ENCODE measurements at regions not wholly inside any gene's neighbourhood (a gene's known extent, or its start where the extent isn't known, plus 50 kb on each side); places are given as distances from the start of the nearest gene placed in this dataset.

DNA sequence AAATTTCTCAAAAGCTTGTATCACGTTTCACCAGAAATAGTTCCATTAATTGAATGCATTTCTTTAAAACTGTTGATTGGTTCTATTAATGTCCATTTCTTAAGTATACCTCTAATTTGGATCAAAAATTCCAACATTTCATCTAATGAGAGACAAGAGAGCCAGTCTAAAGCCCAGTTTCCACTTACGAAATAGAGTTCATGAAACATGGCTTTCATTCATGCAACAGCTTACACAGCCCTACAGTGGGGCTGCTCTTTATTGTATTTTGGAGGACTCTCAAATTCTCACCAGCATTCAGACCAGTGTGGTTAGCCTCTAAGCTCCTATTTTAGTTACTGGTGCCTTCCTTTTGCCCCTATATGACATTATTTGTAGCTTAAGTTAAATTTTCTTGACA is 566.9 kb upstream of the RGMB start:
- DNase-seq, result no peak
- H3K4me3 ChIP-seq (replicated peaks in 1 of 3; ENCODE audit: low read depth in 2 of 3, low read length in 3 of 3), result no peak overlapping the region
- no peaks in the 10 kb centered on the region for H3K36me3 ChIP-seq (replicated peaks in 1 of 2; ENCODE audit: control insufficient read depth in 1 of 2, insufficient read depth in 2 of 2, low read length in 2 of 2)
- Mint-ChIP-seq H3K36me3 (no peaks in the 10 kb centered on the region), H3K4me1 (no peaks in the 10 kb centered on the region), H3K4me3 (no peak overlapping the region), H3K27ac (no peak overlapping the region), H3K9me3 (peaks cover 0 to 4% (median 0%) of the 10 kb centered on the region in 7 donors), H3K27me3 (ENCODE audit: low read depth in 3 of 3) (no peaks in the 10 kb centered on the region)
- H3K79me2 ChIP-seq (ENCODE audit: insufficient read depth, low read length), result no peaks in the 10 kb centered on the region
- no peak overlapping the region for H3K9ac ChIP-seq (ENCODE audit: insufficient read depth, low read length, poor library complexity, severe bottlenecking)
- H3K27ac ChIP-seq (ENCODE audit: low read depth in 1 of 2, low read length in 2 of 2), result no peak overlapping the region
- no peaks in the 10 kb centered on the region for H3K4me1 ChIP-seq (ENCODE audit: control insufficient read depth in 1 of 2, insufficient read depth in 2 of 2, low read length in 2 of 2)
- H3K4me2 ChIP-seq (replicated peaks; ENCODE audit: extremely low read depth, low read length, poor library complexity, severe bottlenecking), result no peak overlapping the region
- no peak overlapping the region for H2AFZ ChIP-seq (ENCODE audit: insufficient read depth, low read depth, low read length, poor library complexity, severe bottlenecking)
- no peaks in the 10 kb centered on the region for H3K9me3 ChIP-seq (replicated peaks in 1 of 2; ENCODE audit: control insufficient read depth in 1 of 2, insufficient read depth in 1 of 2, low read length in 2 of 2)
- no peaks in the 10 kb centered on the region for H4K20me1 ChIP-seq (ENCODE audit: insufficient read depth, low read length)
- no peaks in the 10 kb centered on the region for H3K27me3 ChIP-seq (ENCODE audit: control insufficient read depth in 2 of 2, insufficient read depth in 2 of 2, low read length in 2 of 2)
- no CpG with 5 or more reads among the region's 2 CpGs for WGBS (ENCODE audit: insufficient coverage)
- TF ChIP-seq, protein P1, sequence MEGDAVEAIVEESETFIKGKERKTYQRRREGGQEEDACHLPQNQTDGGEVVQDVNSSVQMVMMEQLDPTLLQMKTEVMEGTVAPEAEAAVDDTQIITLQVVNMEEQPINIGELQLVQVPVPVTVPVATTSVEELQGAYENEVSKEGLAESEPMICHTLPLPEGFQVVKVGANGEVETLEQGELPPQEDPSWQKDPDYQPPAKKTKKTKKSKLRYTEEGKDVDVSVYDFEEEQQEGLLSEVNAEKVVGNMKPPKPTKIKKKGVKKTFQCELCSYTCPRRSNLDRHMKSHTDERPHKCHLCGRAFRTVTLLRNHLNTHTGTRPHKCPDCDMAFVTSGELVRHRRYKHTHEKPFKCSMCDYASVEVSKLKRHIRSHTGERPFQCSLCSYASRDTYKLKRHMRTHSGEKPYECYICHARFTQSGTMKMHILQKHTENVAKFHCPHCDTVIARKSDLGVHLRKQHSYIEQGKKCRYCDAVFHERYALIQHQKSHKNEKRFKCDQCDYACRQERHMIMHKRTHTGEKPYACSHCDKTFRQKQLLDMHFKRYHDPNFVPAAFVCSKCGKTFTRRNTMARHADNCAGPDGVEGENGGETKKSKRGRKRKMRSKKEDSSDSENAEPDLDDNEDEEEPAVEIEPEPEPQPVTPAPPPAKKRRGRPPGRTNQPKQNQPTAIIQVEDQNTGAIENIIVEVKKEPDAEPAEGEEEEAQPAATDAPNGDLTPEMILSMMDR (IDR thresholded peaks at IDR 0.05), result no peak
- intact Hi-C loops (cut with micrococcal nuclease), result no loop called here

DNA sequence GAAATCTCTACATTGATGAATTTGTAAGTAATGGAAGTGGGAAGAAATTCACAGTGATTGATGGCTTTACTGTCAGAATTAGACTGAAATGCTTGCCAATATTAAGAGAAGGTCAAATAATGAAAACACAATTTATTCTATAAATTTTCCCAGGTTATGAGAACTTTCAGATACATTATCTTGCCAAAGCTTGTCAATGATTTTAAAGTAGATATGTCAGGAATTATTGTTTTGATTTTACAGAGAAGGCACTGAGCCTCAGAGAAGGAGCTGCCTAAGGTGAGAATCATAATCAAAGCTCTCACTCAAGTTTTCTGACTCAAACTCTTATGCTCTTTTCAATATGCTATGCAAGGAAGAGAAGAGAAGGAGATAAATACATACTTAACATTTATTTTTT is 564.0 kb upstream of the RGMB start:
- no peak overlapping the region for H3K27ac ChIP-seq (ENCODE audit: low read depth in 1 of 2, low read length in 2 of 2)
- Mint-ChIP-seq H3K4me1 (no peaks in the 10 kb centered on the region), H3K4me3 (no peak overlapping the region), H3K27ac (no peak overlapping the region), H3K9me3 (peaks cover 0 to 6% (median 1%) of the 10 kb centered on the region in 7 donors), H3K36me3 (no peaks in the 10 kb centered on the region), H3K27me3 (ENCODE audit: low read depth in 3 of 3) (no peaks in the 10 kb centered on the region)
- no peaks in the 10 kb centered on the region for H3K36me3 ChIP-seq (replicated peaks in 1 of 2; ENCODE audit: control insufficient read depth in 1 of 2, insufficient read depth in 2 of 2, low read length in 2 of 2)
- no peak for DNase-seq
- no peaks in the 10 kb centered on the region for H3K79me2 ChIP-seq (ENCODE audit: insufficient read depth, low read length)
- no peak overlapping the region for H2AFZ ChIP-seq (ENCODE audit: insufficient read depth, low read depth, low read length, poor library complexity, severe bottlenecking)
- no peaks in the 10 kb centered on the region for H3K4me1 ChIP-seq (ENCODE audit: control insufficient read depth in 1 of 2, insufficient read depth in 2 of 2, low read length in 2 of 2)
- TF ChIP-seq, protein P1 (IDR thresholded peaks at IDR 0.05), result no peak
- no peak overlapping the region for H3K9ac ChIP-seq (ENCODE audit: insufficient read depth, low read length, poor library complexity, severe bottlenecking)
- intact Hi-C loops (cut with micrococcal nuclease), result no loop called here
- H3K4me2 ChIP-seq (replicated peaks; ENCODE audit: extremely low read depth, low read length, poor library complexity, severe bottlenecking), result no peak overlapping the region
- no peak overlapping the region for H3K4me3 ChIP-seq (replicated peaks in 1 of 3; ENCODE audit: low read depth in 2 of 3, low read length in 3 of 3)
- no peaks in the 10 kb centered on the region for H3K9me3 ChIP-seq (replicated peaks in 1 of 2; ENCODE audit: control insufficient read depth in 1 of 2, insufficient read depth in 1 of 2, low read length in 2 of 2)
- H4K20me1 ChIP-seq (ENCODE audit: insufficient read depth, low read length), result no peaks in the 10 kb centered on the region
- H3K27me3 ChIP-seq (ENCODE audit: control insufficient read depth in 2 of 2, insufficient read depth in 2 of 2, low read length in 2 of 2), result no peaks in the 10 kb centered on the region
